AG09309 (cell line): ENCODE measurements at regions not wholly inside any gene's neighbourhood (a gene's known extent, or its start where the extent isn't known, plus 50 kb on each side); places are given as distances from the start of the nearest gene placed in this dataset.

Experiments used
- DNase-seq: peaks from one replicate; pipeline ENCODE4 v3.0.0-alpha.2; 2010; ENCODE audit warnings: low read depth
- H3K4me3 ChIP-seq: 2 replicates; pipeline ENCODE4 v1.5.1; 2011; ENCODE audit warnings: mild to moderate bottlenecking, low read depth, low read length, moderate library complexity; ENCODE audit not compliant: control insufficient read depth
- CTCF ChIP-seq: IDR thresholded peaks from 2 replicates; pipeline ENCODE4 v1.5.1; 2011; ENCODE audit warnings: mild to moderate bottlenecking, low read depth, low read length, inconsistent platforms; ENCODE audit not compliant: insufficient read depth, control insufficient read depth; ENCODE audit errors: missing control alignments

- DNase-seq: no peak
- no peak overlapping the region for H3K4me3 ChIP-seq
- no peak for TF ChIP-seq CTCF
Measured at GRCh38 chr4:32427566-32427965, 1707.4 kb downstream of the PCDH7 start.

GRCh38 chr4:32429151-32429550, 1709.0 kb downstream of the PCDH7 start:
- no peak for TF ChIP-seq CTCF
- DNase-seq: no peak
- H3K4me3 ChIP-seq: no peak overlapping the region

- no peak overlapping the region for H3K4me3 ChIP-seq
- no peak for TF ChIP-seq CTCF
- no peak for DNase-seq
Measured at GRCh38 chr4:32435308-32435707, 1715.1 kb downstream of the PCDH7 start.

- DNase-seq: no peak
- no peak for TF ChIP-seq CTCF
Measured at GRCh38 chr4:32436816-32437215, 1716.6 kb downstream of the PCDH7 start.

DNA sequence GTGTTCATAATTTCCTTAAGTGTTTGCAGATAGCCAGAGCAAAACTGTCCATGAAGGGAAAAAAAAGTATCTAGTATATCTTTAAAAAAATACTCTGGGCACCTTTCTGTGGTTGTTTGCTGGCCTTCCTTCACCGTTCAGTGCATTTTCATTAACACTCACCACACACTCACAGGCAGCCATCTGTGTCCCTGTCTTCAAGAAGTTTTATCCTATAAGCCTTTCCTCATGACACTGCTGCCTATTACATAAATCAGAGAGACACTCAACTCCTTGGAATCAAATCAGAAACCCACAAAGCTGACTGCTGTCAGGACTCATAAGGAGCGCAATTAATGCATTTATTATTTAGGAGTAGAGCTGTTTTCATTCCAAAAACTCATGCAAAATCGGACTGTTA, 1720.2 kb downstream of the PCDH7 start:
- TF ChIP-seq CTCF: no peak
- no peak overlapping the region for H3K4me3 ChIP-seq

More at GRCh38 chr4:32436816-32437215, 1716.6 kb downstream of the PCDH7 start:
- H3K4me3 ChIP-seq: no peak overlapping the region

GRCh38 chr4:32454482-32454881, 1734.3 kb downstream of the PCDH7 start:
- no peak for TF ChIP-seq CTCF
- no peak overlapping the region for H3K4me3 ChIP-seq
- no peak for DNase-seq

More for the DNA sequence above, 1720.2 kb downstream of the PCDH7 start:
- no peak for DNase-seq

- no peak for TF ChIP-seq CTCF
- no peak for DNase-seq
- H3K4me3 ChIP-seq: no peak overlapping the region
Measured at GRCh38 chr4:32455231-32455630, 1735.1 kb downstream of the PCDH7 start.
